ENCODE measurements at regions not wholly inside any gene's neighbourhood (a gene's known extent, or its start where the extent isn't known, plus 50 kb on each side); places are given as distances from the start of the nearest gene placed in this dataset.
"Not testable (repeated sequence)": the region's sequence is repeated elsewhere in the genome, so short reads cannot be mapped to it uniquely, and the experiment has no call there.

- no peak for DNase-seq (ENCODE audit: low read depth, low spot score)
Observed at GRCh38 chr10:64690194-64690593, 1169.0 kb downstream of the REEP3 start.

- DNase-seq (ENCODE audit: low read depth, low spot score): no peak
Observed at GRCh38 chr10:64699244-64699643, 1178.0 kb downstream of the REEP3 start.

- not testable (repeated sequence) for DNase-seq (ENCODE audit: low read depth, low spot score)
Observed at GRCh38 chr10:64702086-64702485, 1180.9 kb downstream of the REEP3 start.

GRCh38 chr10:64708884-64709681, 1187.9 kb downstream of the REEP3 start:
- DNase-seq (ENCODE audit: low read depth, low spot score): no peak

DNA sequence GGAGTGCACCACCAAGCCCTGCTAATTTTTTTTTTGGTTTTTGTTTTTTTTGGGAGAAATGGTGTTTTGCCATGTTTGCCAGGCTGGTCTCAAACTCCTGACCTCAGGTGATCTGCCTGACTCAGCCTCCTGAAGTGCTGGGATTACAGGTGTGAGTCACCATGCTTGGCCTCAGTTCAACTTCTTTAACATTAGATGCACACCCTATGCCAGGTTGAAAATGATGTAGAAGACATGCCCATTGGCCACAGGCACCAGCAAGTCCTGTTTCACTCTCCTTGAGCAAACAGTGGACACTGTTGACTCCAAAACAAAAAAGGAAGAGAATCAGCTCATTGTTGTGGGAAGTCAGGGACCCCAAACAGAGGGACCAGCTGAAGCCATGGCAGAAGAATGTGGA, 1205.3 kb downstream of the REEP3 start:
- no peak for DNase-seq (ENCODE audit: low read depth, low spot score)

GRCh38 chr10:64731016-64731415, 1209.8 kb downstream of the REEP3 start:
- DNase-seq (ENCODE audit: low read depth, low spot score): no peak

GRCh38 chr10:64732372-64732957, 1211.3 kb downstream of the REEP3 start:
- no peak for DNase-seq (ENCODE audit: low read depth, low spot score)

DNA sequence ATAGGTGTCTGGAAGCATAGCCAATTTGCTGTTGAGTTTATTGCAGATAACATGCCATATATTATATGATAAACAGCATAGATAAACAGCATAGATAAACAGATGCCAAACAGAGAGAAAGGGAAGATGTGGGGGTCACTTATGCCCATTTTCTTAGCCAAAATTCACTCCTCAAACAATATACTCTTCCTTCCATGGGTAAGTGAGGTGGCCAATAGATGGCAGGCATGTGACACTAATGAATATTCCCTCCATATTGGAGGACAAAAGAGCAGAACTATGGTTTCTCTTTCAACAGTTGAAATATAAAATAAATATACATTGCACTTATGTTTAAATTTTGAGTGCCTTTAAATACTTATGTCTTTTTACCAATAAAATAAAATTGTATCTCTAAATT, 1212.8 kb downstream of the REEP3 start:
- peak; percentile 16 for DNase-seq (ENCODE audit: low read depth, low spot score)

DNA sequence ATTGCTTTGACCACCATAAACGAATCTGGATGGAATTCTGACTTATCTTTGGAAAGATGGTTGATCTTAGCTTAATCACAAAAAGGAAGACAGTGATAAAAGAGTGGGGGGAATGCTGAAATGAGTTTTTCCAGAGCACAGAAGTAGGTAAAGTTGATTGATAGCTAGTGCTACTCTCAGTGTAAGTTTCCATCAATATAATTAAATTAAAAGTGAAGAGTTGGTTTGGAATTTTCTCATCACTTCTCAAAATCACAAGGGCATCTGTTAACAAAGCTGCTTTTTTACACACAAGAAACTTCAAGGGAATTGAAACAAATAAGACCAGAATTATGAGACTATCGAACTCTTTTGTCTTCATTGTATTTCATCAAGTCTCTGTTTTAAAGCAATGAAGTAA, 1217.3 kb downstream of the REEP3 start:
- no peak for DNase-seq (ENCODE audit: low read depth, low spot score)

GRCh38 chr10:64745565-64745964, 1224.4 kb downstream of the REEP3 start:
- no peak for DNase-seq (ENCODE audit: low read depth, low spot score)

DNA sequence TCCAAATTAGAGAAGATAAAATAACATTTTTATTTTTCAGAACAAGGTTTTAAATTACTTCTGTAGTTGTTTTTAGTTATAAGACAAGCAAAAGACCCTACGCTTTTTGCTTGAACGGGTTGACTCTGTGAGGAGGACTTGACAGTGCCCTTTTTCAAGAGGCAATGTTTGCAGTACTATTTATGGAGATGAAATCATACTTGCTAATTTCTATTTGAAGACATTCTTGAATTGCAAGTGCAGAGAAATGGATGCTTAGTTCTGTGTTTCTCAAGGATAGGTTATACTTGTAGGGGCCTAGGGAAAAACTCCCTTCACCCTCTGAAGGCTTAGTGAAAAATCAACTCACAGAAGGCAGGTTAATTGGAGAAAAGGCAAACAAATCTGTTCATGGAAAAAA, 1229.5 kb downstream of the REEP3 start:
- no peak for DNase-seq (ENCODE audit: low read depth, low spot score)

DNA sequence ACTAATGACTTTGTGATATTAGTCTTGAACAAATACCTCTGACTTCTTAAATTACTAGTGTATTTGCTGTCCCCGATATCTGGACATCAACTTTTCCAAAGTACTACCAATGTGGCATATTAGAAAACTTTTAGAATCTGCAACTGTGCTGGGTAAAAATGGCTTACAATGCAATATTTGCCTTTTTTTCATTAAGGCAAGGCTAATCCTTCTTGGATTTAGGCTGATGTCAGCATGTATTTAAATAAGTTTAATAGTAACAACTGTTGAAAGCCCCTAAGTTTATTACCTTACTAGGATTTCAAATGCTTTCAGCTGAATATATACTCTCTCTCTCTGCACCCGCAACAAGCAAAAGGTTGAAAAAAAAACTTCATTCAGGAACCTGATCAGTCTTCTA, 1232.3 kb downstream of the REEP3 start:
- DNase-seq (ENCODE audit: low read depth, low spot score): no peak

DNA sequence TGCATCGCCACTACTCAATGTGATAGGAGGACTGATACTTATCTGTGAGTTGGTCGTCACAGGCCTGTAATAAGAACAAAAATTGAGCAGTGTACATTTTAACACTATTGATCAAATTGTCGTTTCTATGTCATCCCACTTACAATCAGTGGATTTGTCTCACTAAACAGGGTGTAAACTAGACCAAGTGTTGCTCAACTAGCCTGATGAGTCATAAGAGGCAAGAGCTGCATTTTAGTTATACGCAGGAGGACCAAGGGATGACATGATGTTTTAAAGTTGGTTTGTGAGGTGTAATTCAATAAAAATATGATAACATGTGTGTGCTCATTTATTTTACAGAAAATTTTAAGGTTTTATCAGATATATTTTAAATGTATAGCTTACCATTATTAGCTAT, 1239.2 kb downstream of the REEP3 start:
- DNase-seq (ENCODE audit: low read depth, low spot score): no peak

- peak; percentile 15 for DNase-seq (ENCODE audit: low read depth, low spot score)
Observed at GRCh38 chr10:64762861-64763260, 1241.7 kb downstream of the REEP3 start.

GRCh38 chr10:64765498-64765897, 1244.3 kb downstream of the REEP3 start:
- DNase-seq (ENCODE audit: low read depth, low spot score): no peak

DNA sequence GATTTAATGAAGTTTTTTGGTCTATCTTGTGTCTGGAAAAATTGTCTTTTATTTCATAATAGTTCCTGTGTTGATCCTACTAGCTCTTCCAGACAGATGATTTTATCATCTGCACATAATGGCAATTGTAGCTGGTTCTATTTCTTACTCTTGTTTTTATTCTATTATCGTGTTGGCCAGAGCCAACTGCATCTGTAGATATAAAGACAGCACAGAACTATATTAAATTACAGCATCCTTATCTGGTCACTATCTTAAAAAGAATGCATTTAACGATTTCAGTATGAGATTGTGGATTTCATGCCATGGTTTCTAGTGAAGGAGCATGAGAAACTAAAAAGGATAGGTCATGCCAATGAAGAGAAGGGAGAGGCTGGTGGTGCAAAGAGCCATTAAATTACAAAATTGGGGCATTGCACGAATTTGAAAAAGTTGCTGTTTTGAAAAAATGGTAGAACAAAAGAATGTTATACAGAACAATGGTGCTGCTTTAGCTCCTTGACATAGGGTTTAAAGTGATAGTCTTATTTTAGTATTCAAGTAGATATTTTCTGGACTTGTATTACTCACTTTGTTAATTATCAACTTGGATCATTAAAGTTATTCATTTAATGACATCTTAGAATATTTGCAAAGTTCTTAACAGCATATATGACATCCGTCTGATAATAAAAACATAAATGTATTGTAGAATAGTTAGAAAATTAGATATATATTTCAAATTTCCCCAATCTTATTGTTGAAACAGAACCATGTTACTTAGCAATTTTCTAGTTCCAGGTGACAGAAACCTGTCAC, 1250.3 kb downstream of the REEP3 start:
- no peak for DNase-seq (ENCODE audit: low read depth, low spot score)

DNA sequence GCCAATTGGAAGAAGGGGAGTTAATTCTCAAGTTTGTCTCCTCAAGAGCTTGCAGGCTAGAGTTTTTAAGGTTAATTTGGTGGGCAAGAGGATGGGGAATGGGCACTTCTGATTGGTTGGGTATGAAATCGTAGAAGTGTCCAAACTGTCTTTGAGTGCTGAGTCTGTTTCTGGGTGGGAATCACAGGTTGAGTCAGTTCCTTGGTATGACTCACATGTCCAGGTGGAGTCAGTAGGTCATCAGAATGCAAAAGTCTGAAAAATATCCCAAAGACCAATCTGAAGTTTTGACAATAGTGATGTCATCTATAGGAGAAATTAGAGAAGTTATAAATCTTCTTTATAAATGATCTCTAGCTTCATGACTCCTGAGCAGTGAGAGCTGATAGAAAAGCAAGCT, 1252.2 kb downstream of the REEP3 start:
- no peak for DNase-seq (ENCODE audit: low read depth, low spot score)

GRCh38 chr10:64784451-64784850, 1263.2 kb downstream of the REEP3 start:
- DNase-seq (ENCODE audit: low read depth, low spot score): not testable (repeated sequence)

GRCh38 chr10:64785816-64786215, 1264.6 kb downstream of the REEP3 start:
- DNase-seq (ENCODE audit: low read depth, low spot score): no peak

- no peak for DNase-seq (ENCODE audit: low read depth, low spot score)
Observed at GRCh38 chr10:64786989-64787388, 1265.8 kb downstream of the REEP3 start.

GRCh38 chr10:64795847-64796246, 1274.6 kb downstream of the REEP3 start:
- no peak for DNase-seq (ENCODE audit: low read depth, low spot score)

- no peak for DNase-seq (ENCODE audit: low read depth, low spot score)
Observed at GRCh38 chr10:64798297-64798696, 1277.1 kb downstream of the REEP3 start.

DNA sequence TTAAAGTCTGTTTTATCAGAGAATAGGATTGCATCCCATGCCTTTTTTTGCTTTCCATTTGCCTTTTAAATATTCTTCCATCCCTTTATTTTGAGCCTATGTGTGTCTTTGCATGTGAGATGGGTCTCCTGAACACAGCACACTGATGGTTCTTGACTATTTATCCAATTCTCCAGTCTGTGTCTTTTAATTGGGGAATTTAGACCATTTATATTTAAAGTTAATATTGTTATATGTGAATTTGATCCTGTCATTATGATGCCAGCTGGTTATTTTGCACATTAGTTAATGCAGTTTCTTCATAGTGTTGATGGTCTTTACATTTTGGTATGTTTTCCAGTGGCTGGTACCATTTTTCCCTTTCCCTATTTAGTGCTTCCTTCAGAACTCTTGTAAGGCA, 1287.0 kb downstream of the REEP3 start:
- DNase-seq (ENCODE audit: low read depth, low spot score): not testable (repeated sequence)
